ENCODE measurements at regions not wholly inside any gene's neighbourhood (a gene's known extent, or its start where the extent isn't known, plus 50 kb on each side); places are given as distances from the start of the nearest gene placed in this dataset.

GRCh38 chr5:68562308-68562707 is 346.8 kb downstream of the PIK3R1 start:
- TF ChIP-seq CTCF (IDR thresholded peaks at IDR 0.05) (no peak), POLR2A (IDR thresholded peaks at IDR 0.05) (no peak), POLR2AphosphoS5 (IDR thresholded peaks at IDR 0.05) (no peak), EP300 (IDR thresholded peaks at IDR 0.05; ENCODE audit: low read depth) (no peak)
- in situ Hi-C loops (cut with MboI; ENCODE audit: low pct_ligation_motif_present in 1 of 4, low pct_unique_long_range_greater_than_20kb in 1 of 4, low sequenced_read_pairs in 3 of 4) (no loop called here), intact Hi-C loops (cut with DNase I; ENCODE audit: low total_unique reads) (loop anchor here (2.0 kb wide), 1 partner anchor 150 kb away; no protein-coding TSS in a partner anchor)
- H3K27ac ChIP-seq = no peak overlapping the region
- no peaks in the 10 kb centered on the region for H3K36me3 ChIP-seq
- 23 to 39% methylated on average over 2 to 3 of the region's 3 CpGs for WGBS, 2 donors (ENCODE audit: low coverage in 1 of 2)
- DNase-seq = no peak
- no peak overlapping the region for H3K4me3 ChIP-seq
- peaks cover 0 to 10% of the 10 kb centered on the region in 2 donors for H3K9me3 ChIP-seq
- H3K27me3 ChIP-seq = no peaks in the 10 kb centered on the region
- H3K4me1 ChIP-seq = no peaks in the 10 kb centered on the region

- Histone ChIP-seq H3K4me3 (no peak overlapping the region), H3K36me3 (no peaks in the 10 kb centered on the region), H3K27me3 (no peaks in the 10 kb centered on the region), H3K9me3 (peaks cover 0 to 5% of the 10 kb centered on the region in 2 donors), H3K4me1 (no peaks in the 10 kb centered on the region), H3K27ac (no peak overlapping the region)
- 71 to 79% methylated on average over 2 to 5 of the region's 5 CpGs for WGBS, 2 donors (ENCODE audit: low coverage in 1 of 2)
- intact Hi-C loops (cut with DNase I; ENCODE audit: low total_unique reads) (no loop called here), in situ Hi-C loops (cut with MboI; ENCODE audit: low pct_ligation_motif_present in 1 of 4, low pct_unique_long_range_greater_than_20kb in 1 of 4, low sequenced_read_pairs in 3 of 4) (no loop called here)
- TF ChIP-seq POLR2AphosphoS5 (IDR thresholded peaks at IDR 0.05) = no peak
- TF ChIP-seq CTCF (IDR thresholded peaks at IDR 0.05) = no peak
- TF ChIP-seq POLR2A (IDR thresholded peaks at IDR 0.05) = no peak
- TF ChIP-seq EP300 (IDR thresholded peaks at IDR 0.05; ENCODE audit: low read depth) = no peak
- no peak for DNase-seq
Measured at GRCh38 chr5:68565427-68565826, 349.9 kb downstream of the PIK3R1 start.

GRCh38 chr5:68576805-68577204 is 361.2 kb downstream of the PIK3R1 start:
- in situ Hi-C loops (cut with MboI; ENCODE audit: low pct_ligation_motif_present in 1 of 4, low pct_unique_long_range_greater_than_20kb in 1 of 4, low sequenced_read_pairs in 3 of 4) = no loop called here
- Histone ChIP-seq H3K27me3 (no peaks in the 10 kb centered on the region), H3K27ac (no peak overlapping the region), H3K4me1 (no peaks in the 10 kb centered on the region), H3K36me3 (no peaks in the 10 kb centered on the region), H3K4me3 (no peak overlapping the region), H3K9me3 (peaks cover 8 to 15% of the 10 kb centered on the region in 2 donors)
- intact Hi-C loops (cut with DNase I; ENCODE audit: low total_unique reads) = loop anchor here (5.0 kb wide), 1 partner anchor 250 kb away; no protein-coding TSS in a partner anchor
- 88 to 100% methylated on average over 1 of the region's 1 CpG for WGBS, 2 donors (ENCODE audit: low coverage in 1 of 2)
- no peak for DNase-seq
- TF ChIP-seq CTCF (IDR thresholded peaks at IDR 0.05) (no peak), POLR2A (IDR thresholded peaks at IDR 0.05) (no peak), EP300 (IDR thresholded peaks at IDR 0.05; ENCODE audit: low read depth) (no peak), POLR2AphosphoS5 (IDR thresholded peaks at IDR 0.05) (no peak)

GRCh38 chr5:68582284-68582683 is 366.7 kb downstream of the PIK3R1 start:
- Histone ChIP-seq H3K4me1 (no peaks in the 10 kb centered on the region), H3K27me3 (no peaks in the 10 kb centered on the region), H3K9me3 (peaks cover 0 to 3% of the 10 kb centered on the region in 2 donors), H3K4me3 (no peak overlapping the region), H3K27ac (no peak overlapping the region), H3K36me3 (no peaks in the 10 kb centered on the region)
- TF ChIP-seq POLR2AphosphoS5 (IDR thresholded peaks at IDR 0.05) (no peak), POLR2A (IDR thresholded peaks at IDR 0.05) (no peak), EP300 (IDR thresholded peaks at IDR 0.05; ENCODE audit: low read depth) (no peak), CTCF (IDR thresholded peaks at IDR 0.05) (no peak)
- DNase-seq = no peak
- intact Hi-C loops (cut with DNase I; ENCODE audit: low total_unique reads) = no loop called here
- in situ Hi-C loops (cut with MboI; ENCODE audit: low pct_ligation_motif_present in 1 of 4, low pct_unique_long_range_greater_than_20kb in 1 of 4, low sequenced_read_pairs in 3 of 4) = no loop called here
- 75 to 89% methylated on average over 1 of the region's 1 CpG for WGBS, 2 donors (ENCODE audit: low coverage in 1 of 2)

Data from transverse colon (tissue), 4 donors.